GM18519 (cell line): ENCODE measurements at regions not wholly inside any gene's neighbourhood (a gene's known extent, or its start where the extent isn't known, plus 50 kb on each side); places are given as distances from the start of the nearest gene placed in this dataset.

ENCODE experiments used
- ATAC-seq: cut with Tn5 transposase; IDR thresholded peaks from one replicate; pipeline ENCODE4 v1.9.1; 2021; ENCODE audit warnings: mild to moderate bottlenecking, moderate library complexity; ENCODE audit not compliant: unreplicated experiment, low FRiP score

GRCh38 chr15:95160316-95160715 lies 929.0 kb downstream of the MCTP2 start:
- no peak for ATAC-seq

GRCh38 chr15:95162069-95162468 lies 930.7 kb downstream of the MCTP2 start:
- ATAC-seq: no peak

- no peak for ATAC-seq
Measured at GRCh38 chr15:95162531-95162930, 931.2 kb downstream of the MCTP2 start.

GRCh38 chr15:95162967-95163531 lies 931.7 kb downstream of the MCTP2 start:
- no peak for ATAC-seq

GRCh38 chr15:95168152-95168551 lies 936.8 kb downstream of the MCTP2 start:
- no peak for ATAC-seq

DNA sequence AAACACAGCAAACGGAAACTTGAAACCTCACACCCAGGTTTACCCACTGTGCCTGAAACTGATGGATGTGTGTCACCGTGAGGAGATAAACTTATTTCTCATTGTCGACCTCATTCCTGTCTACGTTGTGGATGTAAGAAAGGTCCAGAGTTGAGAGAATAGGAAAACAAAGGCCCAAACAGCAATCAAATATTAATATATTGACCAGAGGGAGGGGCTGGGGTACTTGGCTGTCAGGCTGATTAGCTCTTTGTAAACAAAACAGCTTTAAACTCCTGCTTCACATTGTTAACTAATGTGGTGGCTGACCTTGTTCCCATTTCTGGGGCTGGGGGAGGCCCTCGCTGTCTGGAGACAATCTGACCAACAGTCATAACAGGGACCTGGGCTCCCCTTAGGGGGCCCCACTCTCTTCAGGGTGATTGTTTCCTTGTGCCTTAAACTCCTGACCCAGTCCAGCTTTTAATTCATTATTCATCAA lies 937.6 kb downstream of the MCTP2 start:
- ATAC-seq: no peak

DNA sequence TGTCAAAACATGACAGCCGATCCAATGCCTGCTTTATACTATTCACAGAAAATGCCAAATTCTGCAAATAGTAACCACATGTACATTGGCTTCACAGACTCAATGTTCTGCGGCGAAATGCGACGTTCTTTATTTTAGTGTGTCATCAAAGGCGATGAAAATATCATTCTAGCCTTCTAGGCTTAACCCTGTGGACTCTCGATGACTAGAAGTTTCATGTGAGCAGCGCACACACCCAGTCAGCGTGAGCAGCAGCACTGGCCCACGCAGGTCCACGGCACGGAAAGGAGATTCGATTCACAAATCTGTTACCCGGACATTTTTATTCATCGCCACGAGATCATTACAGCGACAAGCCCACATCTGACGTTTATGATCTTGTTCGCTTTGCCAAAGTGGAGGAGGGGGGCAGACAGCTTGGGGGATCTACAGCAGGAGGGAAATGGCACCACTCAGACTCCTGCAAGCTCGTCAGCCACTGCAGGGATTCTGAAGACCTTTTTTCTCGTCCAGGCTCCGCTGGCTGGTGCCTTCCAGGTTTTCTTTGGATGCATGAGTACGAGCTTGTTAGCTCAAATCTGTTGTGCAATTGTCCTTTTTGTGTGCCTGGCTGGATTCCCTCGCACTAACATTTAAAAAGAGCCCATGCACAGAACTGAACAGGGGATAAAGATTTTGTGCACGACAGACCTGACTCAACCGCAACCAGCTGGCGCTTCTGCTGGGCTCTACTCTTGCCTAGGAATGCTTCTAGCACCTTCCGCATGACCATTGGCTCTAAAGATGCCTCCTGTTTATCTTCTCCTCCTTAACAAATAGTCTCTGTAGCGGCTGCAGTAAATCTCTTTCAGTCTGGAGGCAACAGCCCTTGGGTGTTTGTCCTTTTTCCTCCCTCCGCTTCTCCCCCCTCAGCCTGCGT lies 938.4 kb downstream of the MCTP2 start:
- ATAC-seq: no peak

DNA sequence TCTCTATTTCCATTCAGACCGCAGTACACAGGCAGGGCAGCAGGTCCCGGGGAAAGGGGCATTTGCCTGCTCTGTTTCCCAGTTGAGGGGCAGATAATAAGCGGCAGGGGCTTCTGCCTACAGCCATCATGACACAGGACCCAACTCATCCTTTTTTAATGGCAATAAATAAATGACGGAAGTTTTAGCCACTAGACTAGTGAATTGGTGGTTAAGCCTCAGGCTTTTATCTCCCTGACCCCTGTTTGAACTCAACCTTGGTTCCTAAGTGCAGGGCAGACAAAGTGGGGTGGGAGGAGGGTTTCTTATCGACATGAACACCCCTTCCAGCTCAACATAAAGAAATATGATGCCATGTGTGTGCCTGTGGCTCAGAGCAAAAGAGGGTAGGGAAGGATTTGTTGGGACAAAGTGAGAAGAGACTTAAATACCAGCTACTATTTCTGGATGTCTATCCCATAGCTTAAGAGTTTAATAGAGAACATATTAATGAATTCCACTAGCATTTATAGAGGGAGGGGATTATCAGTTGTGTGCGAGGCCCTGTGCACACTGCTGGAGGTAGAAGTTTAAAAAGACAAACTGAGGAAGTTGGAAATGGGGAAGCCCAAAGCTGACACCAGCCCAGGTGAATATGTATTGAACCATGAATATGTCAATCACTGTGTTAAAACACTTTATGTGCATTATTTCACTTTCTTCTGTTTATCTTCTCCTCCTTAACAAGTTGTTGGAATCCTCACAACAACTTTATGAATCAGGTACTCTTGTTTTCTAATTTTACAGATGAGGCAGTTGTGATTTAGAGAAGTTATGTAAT lies 939.4 kb downstream of the MCTP2 start:
- ATAC-seq: no peak

DNA sequence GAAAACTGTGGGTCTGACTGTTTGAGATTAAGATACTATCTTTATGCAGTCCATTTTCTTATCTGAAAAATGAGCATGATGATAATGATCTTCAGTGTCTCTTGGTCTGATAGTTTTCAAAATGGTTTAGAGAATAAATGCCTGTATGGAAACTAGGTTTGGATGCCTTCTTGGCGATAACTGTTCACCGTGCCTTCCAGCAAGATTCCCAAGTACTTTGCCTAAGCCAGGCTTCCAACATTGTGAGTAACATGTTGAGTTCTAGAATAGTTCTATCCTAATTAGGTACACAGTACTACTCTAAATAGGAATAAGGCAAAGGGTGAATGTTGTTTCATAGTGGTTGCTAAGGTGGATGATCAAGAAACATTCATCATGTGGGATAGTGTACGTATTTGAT lies 940.2 kb downstream of the MCTP2 start:
- ATAC-seq: no peak

GRCh38 chr15:95174301-95175259 lies 943.2 kb downstream of the MCTP2 start:
- ATAC-seq: no peak

GRCh38 chr15:95175914-95176658 lies 944.7 kb downstream of the MCTP2 start:
- no peak for ATAC-seq

- no peak for ATAC-seq
Measured at GRCh38 chr15:95176794-95177577, 945.6 kb downstream of the MCTP2 start.

DNA sequence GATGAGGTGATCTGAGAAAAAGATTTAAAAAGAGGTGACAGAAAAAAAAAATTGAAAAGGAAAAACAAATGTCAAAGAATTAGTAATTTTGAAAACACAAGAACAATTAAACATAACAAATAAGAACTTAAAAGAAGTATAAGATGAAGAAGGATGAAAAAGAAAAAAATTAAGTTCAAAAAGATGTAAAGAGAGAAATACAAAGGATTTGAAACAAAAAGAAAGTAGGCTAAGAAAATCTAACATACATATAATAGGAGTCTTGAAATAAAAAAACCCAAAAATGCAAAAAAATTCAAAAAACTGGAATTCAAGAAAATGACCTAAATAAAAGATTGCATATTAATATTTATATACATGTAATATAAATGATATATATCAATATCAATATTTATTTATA lies 949.2 kb downstream of the MCTP2 start:
- no peak for ATAC-seq

- ATAC-seq: no peak
Measured at GRCh38 chr15:95182091-95182490, 950.7 kb downstream of the MCTP2 start.

DNA sequence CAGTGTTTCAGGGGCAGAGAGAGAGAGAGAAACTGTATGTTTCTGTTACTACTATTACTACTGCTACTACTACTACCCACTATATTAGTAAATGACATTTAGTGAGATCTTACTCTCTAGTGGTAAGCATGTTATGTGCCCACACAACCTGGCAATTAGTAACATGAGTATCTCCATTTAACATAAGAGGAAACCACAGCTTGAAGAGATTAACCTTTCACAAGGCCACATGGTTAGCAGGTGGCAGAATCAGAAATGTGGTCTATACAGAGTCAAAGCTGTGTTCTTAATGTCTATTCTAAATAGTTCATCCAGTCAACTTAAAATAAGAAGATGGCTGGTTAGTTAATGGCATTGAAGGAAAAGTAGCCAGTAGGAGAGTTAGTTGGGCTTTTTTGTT lies 961.6 kb downstream of the MCTP2 start:
- ATAC-seq: no peak

DNA sequence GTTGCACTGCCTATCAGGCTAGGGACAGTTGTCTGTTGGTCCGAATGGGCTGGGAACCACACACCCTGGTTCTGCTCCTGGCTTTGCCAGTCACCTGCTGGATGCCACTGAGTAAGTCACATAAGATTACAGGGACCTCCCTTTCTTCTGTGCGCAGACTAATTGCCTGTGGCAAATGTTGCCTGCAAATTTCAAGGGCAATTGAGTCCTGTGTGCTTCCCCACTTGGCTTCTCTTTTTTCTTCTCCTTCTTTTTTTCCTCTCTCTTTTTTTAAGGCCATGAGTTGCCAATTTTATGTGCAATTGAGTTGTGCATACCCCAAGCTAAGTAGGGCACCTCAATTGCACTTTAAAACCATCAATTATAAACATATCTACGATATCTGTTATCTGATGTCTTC lies 963.4 kb downstream of the MCTP2 start:
- no peak for ATAC-seq

DNA sequence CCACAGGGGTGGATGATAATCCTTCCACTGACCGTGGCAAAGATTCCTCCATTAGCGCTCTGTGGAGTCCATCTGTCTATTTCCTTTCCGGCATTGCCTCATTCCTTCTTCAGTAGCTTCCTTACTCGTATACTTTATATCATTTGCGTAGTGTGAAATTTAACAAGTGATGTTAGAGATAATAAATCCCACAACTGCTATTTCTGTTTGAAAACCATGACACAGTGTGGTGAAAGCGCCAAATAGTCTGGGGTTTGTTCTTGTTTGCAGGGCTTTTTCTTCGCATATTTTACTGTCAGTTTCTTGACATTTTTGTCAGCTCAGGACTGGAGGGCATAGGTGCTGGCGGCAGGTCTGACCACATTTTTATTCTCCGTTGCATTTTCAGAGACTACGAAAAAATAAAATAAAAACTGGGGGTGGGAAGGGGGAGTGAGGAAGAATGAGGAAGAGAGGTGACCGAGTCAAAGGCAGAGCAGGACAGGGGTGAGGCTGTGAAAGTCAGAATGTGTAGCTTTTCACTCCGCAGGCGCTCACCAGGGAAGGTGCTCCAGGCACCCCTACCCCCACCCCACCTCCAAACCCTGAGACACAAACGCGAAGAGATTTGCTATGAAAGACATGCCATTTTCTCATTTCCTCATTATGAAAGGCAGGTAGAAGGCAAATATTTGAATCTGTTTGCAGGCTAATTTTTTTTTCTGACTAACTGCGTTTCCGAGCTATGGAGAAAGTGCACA lies 965.0 kb downstream of the MCTP2 start:
- ATAC-seq: no peak
